ENCODE measurements at regions not wholly inside any gene's neighbourhood (a gene's known extent, or its start where the extent isn't known, plus 50 kb on each side); places are given as distances from the start of the nearest gene placed in this dataset.

DNA sequence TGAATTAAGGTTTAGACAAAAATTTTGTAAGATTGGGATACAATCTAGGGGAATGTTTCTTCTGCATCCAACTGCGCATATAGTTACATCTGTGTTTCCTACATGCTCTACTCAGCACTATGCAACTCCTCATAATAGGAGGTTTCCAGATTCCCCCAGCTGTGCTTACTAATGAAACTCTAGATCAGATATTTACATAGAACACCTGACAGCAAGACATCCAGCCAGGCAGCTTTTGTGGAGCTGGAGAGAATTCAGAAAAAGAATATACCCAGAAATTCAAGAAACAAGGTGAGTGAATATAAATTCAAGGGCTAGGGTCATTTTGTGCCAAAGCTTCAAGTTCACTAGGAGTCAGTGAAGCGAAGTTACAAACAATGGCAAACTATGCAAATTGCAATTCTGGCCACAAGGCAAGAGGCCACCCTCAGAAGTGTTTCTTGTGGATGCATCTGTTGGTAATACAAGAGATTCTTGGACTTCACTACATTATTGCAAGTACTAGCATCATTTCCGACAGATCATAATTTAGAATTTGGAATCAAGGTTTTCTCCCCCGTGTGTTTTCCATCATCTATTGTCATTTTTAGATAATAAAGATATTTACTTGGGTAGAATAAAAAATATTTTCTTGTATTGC is 341.2 kb upstream of the NAV3 start:
- no peak for DNase-seq

DNA sequence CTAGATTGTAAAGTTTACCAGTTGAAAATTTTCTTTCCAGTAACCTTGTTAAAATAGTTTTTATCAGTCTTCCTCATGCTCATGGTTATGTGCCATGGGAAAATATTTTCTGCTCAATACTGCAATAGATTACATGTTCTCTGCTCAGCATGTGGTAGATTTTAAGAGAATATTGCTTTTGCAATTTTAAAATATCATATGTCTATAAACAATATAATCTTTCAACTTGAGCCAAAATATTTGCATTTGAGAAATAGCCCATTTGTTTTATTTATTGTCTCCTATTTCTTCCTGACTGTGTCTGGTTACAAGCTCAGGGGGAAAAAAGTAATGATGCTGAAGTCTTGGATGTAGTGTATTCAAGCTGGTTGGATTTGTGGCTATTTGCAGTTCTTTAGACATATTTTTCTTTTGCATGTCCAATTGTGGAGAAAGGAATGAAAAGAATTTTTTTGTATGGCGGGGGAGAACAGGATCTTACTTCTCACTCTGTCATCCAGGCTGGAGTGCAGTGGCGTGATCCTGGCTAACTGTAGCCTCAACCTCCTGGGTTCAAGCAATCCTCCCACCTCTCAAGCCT is 342.6 kb upstream of the NAV3 start:
- DNase-seq, result no peak

DNA sequence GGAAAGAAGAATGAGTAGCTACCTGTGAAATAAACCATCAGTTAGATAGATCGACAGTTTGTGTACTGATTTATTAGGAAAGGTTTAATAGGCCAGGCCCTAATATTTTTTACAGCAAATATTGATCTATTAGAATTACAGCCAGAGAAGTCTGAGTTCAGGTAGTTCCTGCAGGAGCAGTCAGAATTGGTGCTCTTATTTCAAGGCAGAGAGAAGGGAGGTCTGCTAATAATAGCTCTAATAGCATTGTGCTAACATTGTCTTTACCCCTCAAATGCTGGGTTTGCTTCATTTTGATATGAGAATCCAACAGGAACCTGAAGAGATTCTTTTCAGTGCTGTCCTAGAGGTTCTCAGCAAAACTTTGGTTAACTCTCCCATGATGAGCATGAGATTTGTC is 343.8 kb upstream of the NAV3 start:
- DNase-seq, result no peak

DNA sequence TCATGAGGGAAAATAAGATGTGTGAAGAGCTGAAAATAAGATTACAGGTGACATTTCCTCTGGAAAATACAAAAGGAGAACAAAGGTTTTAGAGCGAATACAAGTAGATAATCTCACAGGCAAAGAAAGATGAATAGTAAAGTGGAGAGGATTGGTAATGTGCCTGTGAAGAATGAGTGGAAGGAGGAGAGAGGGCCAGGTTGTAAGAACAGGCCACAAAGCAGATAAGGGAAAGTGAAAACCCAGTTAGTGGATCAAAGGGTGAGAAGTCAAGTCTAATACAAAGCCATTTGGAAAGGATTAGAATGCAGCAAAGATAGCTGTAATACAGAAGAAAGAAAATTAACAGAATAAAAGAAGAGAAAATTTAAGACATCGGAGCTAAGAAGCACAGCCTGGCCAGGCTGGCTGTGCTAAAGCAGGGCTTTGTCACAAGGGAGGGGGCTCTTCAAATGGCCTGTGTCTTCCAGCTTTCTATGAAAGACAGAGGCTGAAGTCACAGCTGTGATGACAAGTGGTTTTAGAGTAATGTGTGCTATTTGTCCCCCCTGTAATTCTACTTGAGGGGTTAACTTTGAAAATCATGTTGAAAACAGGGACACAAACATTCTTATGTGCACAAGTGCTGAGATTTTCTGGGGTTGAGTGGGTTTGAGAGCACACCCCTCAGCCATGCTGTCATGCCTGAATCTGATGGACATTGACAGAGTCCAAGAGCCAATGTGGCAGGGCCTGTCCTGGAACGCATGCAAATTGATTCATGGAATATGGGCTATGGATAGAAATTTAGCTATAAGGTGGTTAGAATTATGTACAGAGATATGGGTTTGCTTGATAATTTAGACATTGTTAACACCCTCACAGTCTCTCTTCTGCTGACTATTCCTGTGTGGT is 344.5 kb upstream of the NAV3 start:
- no peak for DNase-seq

DNA sequence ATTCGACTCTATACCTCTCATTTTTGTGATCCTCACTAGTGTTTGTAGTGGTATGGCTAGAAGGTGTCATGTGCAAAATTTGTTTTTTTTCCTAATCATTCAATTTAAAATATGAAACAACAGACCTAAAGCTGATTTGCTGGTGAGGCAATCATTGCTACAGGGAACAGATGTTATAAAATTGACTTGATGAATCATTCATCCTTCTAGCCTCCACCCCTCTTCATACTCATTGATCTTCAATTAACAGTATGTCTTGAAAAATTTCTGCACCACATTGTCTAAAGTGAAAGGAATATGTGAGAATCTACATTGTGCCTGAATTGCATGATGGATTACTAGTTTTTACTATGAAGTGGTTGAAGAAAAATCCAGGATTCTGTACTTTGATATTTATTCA is 349.0 kb upstream of the NAV3 start:
- DNase-seq, result no peak

DNA sequence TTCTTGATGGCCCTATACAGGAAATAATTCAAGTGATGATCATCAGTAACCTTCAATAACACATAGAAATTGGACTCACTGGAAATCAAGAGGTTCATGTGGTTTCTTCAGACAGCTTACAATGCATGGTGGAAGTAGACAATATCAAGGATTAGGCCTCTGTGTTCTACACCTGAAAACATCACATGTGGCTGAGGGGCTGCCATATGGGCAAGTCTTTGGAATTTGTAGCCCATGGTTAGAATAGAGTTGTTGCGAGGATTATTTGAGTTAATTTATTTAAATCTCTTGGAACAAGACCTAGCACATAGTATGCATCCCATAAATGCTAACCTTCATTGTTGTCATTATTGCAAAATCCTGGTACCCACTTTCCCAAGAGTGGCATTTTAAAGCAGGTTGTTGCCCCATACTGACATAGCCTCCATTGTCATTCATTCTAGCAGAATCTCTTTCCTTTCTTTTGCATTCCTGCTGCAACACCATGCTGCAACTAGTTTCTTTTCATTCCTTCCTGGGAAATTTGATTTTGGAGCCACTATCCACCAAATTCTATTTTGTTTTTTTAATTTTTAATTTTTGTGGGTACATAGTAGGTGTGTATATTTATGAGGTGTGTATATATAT is 352.7 kb upstream of the NAV3 start:
- DNase-seq, result no peak

DNA sequence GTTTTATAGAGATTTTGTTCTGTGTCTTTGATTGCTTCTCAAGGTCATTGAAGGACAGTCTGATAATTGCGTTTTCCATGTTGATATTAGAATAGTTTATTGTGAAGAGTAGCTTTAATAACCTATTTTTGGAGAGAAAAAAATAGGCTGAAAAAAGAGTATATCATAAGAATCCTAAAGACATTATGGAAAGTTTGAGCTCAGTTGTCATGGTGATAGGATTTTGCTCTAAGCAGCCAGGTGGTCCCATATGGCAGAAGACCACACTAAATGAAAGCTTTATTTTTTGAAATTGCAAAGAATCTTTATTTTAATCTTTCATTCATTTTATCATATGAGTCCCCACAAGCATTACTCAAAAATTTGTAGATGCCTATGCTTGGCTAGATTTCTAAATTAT is 358.9 kb upstream of the NAV3 start:
- DNase-seq, result no peak

DNA sequence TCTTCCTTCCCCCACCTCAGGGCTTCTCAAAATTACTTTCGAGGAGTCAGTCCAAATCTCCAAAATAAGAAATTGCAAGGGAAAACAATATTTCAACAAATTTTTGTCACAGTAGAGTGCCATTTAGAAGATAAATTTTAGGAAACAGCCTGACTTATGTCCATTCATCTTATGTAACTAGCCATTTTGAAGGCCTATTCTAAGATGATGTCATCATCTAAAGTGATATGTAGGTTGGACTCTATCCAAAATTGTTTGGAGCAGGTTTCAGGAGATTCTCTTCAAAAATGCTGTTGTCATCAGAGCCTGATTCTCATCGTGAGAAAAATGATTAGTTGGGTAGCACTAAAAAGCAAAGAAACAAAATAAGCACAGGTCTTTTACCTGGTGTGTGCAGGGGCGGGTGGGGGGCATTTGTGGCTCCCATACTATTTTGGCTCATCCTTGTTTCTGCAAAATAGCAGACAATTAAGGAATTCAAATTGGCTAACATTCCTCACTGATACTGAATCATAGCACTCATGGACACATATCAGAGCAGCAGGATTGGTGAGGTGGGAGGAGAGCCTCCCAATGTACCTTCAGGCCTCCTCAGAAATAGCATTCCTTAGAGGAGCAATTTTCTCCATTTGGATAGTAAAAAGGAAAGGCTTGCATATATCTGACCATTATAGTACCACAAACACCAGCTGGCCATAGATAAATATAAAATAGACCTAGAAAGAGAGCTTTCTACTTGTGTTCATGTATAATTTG is 360.9 kb upstream of the NAV3 start:
- DNase-seq, result peak in 1 of 2 experiments; percentile 46

DNA sequence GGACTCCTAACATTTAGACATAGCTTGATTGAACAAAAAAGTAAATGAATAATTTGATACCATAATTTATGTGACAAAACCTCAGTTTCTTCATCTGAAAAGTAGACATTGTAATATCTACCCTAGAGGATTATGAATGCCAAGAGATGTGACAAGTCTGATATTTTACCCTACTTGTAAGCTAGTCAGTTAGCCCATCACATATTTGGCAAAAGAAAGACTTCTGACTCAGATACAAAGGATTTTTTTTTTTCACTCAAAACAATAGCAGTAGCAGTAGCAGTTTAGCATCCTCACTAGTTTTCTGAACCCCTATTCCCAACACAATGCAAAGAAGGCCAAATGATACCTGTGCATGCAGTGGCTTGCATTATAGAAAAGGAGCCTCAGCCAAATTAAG is 377.3 kb upstream of the E2F7 start:
- DNase-seq, result no peak

DNA sequence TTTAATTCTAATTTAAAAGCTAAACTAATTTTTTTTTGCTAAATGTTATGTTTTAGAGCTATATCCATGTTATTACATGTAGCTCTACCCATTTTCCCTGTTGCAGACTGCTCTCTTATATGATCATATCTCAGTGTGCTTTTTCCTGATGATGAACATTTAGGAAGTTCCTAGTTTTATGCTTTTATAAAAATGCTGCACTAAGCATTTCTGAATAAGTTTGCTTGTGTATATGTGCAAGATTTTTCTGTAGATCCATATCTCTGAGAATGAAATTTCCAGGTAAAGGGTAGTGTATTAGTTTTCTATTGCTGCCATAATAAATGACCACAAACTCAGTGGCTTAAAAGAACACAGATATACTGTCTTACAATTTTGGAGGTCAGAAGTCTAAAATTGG is 374.4 kb upstream of the E2F7 start:
- DNase-seq, result no peak

DNA sequence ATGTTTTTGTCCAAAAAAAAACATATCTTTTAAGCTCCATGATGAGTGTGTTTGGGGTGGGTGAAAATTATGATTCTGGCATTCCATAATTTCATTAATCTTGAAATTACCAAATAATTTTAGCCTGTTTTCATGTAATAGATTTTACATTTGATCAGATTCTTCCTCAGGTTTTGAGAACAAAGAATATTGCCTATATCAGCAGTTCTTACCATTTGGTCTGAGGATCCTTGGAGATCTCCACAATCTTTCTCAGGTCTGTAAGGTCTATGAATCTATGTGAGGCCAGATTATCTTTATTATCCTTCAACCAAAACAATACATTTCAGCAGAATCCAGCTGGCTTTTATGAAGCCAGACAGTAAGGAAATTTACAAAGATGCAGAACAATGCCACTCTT is 373.3 kb upstream of the E2F7 start:
- no peak for DNase-seq

DNA sequence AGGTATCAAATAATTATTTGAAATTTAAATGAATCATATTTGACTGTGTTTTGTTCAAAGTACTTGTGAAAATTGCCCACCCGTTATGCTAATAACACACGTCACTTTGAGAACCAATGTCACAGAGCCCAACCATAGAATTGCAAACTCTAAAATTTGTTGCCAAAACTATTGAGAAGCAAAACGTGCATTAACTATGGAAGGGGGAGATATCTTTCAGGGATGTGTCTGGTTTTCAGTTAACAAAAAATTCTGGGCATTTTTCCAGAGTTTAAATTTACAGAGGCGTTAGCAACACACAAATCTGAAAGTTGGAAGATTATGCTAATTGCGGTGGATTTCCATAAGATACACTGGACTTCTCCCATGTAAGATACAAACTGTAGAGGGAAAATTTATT is 371.8 kb upstream of the E2F7 start:
- DNase-seq, result peak in 1 of 2 experiments; percentile 69

DNA sequence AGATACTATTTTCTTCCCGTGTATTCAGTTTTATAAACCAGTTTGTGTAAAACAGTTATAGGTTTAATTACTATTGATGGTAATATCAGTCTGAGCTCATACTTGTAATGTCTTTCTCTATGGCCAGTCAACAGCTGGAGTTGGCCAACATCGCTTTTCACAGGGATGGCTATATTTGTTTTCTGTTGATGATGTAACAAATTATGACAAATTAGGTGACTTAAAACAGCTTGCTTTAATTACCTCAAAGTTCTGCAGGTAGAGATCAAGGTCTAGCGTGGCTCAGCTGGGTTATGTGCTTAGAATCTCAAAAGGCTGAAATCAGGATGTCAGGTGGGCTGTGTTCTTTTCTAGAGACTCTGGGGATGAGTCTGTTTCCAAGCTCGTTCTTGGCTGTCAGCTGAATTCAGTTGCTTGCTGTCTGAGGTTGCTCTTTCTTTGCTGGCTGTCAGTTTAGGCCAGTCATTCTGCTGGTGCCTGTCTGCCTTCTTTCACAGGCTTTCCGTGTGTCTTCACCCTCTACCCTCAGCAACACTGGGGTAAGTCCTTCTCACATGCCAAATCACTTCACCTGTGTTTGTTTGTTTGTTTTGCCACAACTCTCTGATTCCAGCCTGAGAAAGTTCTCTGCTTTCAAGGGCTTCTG is 370.2 kb upstream of the E2F7 start:
- peak in 1 of 2 experiments; percentile 53 for DNase-seq

DNA sequence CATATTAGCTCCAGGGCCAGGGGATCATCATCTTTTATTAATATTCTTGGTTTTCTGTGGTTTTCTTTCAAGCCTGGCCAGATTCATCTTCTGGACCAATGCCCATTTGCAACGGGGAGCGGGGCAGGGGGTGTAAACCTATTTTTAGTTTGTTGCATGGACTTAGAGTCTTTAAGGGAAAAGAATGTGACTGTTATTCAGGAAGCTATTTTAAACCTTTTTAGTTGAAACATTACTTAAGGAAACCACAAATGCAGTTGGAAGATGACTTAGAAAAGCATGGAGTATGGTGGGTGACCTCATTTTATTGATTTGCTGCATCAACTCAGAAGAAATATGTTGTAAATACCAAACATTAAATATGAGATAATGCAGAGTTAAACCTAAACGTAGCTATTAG is 368.4 kb upstream of the E2F7 start:
- peak in 1 of 2 experiments; percentile 50 for DNase-seq

DNA sequence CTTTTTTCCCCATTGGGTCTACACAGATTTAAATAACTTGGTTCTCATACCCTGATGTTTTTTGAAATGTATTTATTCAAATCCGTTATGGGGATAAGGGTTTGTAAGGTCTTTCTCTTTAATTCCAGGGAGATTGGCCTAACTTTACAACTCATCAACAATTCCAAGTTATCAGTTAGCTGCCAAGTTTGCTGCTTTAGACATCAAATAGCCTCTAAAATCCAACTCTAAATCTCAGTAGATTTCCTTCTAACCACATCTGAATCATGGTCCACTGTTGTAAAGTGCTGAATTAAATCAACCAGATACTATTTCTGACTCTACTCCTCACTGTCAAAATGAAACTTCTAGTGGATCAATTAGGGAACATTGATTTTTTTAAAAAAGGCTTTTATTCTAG is 364.1 kb upstream of the E2F7 start:
- DNase-seq, result peak in 1 of 2 experiments; percentile 2

DNA sequence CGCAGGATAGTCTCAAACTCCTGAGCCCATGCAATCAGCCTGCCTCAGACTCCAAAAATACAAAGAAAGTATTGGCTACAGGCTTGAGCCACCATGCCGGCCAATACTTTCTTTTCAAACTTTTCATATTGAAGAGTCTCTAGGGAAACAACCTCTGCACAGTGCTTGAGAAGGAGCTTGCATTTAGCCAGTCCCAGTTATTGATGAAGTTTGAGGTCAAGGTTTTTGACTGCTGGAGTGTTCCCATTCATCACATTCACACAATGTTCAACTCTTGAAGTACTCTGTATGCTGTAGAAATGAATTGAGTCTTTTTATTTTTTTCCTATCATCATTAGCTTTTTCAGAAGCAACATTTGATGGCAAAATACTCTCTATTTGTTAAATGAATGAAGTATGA is 355.8 kb upstream of the E2F7 start:
- no peak for DNase-seq

DNA sequence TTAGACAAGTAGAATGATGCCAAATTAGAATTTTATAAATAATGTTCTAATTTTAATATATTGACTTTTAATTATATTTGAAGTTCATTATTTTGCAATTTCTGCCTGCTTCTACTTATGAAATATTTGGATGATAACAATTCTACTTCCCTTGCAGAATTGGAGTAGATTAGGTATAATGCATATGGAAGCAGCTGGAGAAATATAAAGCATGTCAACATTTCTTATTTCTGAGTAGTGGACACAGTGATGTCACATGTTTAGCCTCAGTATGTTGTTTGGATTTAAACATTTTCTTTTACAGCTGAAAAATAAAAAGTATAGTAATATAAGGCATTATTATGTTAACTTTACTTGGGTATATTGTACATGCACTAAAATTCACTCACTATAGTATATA is 344.2 kb upstream of the E2F7 start:
- no peak for DNase-seq

DNA sequence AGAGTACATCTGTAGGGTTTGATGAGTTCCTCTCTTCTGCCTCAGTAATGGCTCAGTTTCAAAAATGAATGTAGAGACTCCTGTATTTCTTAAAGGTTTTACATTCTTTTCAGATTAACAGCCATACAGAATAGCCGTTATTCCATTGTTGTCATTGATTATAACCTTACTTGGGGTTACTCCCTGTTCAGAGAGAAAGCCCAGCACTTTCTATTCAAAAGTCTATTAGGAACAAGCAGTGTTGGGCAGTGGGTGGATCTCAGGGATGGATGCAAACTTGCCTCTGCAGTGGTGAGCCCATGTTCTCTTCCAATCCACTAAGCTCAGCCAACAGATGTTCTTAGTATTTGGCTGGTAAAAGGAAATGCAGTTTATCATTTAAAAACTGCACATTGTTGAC is 342.6 kb upstream of the E2F7 start:
- DNase-seq, result peak in 1 of 2 experiments; percentile 16

DNA sequence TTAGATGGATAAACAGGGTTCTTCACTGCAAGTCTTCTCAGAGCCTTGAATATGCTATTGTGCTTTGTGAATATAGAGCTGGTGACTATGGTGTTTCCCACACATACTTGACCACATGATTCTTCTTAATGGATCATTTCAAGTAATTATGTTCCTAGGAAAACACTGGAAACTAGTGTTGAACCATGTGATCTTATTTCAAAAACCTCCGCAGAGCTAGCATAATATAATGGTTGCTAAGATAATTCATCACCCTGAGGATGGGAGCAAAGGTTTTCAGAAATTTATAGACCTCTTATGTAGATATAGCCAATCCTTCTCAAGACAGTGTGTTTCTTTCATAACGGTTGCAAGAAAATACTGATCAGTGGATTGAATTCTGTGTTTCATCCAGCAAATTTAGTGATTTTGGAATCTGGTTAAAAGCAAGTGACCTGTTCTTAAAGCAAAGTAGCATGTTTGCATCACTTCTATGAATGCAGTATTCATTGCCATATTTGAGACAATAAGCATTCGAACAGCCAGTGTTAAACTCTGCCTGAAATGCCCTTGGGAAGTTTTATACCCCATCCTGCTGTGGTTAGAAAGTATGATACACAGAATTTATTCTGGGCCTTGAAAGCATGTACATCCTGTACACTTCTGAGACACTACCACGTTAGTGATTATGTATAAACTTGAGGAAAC is 341.0 kb upstream of the E2F7 start:
- DNase-seq, result no peak

DNA sequence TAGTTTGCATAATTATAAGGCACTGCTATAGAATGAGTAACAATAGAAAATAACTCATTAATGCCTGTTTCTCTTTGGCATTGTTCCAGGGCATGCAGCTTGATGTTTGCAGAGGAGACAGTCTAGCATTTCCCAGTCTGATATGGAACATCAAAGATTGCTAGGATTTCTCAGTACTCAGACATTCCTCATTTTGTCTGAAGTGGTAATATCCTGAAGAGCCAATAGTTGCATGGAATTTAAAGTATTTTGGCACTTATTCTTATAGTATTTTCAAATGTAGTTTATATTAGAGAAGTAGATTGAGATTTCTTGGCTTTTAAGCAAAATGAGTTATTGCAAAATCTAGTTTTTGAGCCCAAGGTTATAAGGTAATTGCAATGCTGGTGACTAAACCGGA is 337.3 kb upstream of the E2F7 start:
- peak in 1 of 2 experiments; percentile 67 for DNase-seq

DNA sequence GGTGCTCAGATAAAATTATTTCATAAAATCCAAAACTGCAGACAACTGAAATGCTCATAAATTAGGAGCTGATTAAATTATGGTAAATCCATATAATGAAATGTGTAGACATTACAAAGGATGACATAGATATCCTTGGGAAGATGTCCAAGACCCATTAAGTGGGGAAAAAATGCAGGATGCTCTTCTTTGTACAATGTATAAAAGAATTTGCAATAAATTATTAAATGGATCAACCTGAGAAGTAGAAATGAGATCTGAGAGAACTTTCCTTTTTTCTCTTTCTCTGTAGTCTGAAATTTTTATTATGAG is 336.4 kb upstream of the E2F7 start:
- DNase-seq, result peak in 1 of 2 experiments; percentile 23

Measured in NCI-H446 (cell line).